PC-3 (cell line): ENCODE measurements at regions not wholly inside any gene's neighbourhood (a gene's known extent, or its start where the extent isn't known, plus 50 kb on each side); places are given as distances from the start of the nearest gene placed in this dataset.

Source experiments
- ATAC-seq: fragments of 200-7000 bp; cut with Tn5 transposase; 2 replicates; pipeline ENCODE4 v1.9.1; 2020; ENCODE audit warnings: mild to moderate bottlenecking, moderate library complexity
- BruUV-seq: library from RNA; stranded (reverse); fragments of 400-500 nt; replicated peaks from 2 replicates; lab custom pipeline; 2021; lab: Mats Ljungman, UMichigan
- CTCF ChIA-PET: fragments of 300-600 bp; sonication (Branson Sonifier 250); formaldehyde crosslinking; loops from one replicate; lab custom pipeline; 2022; ENCODE audit warnings: antibody characterized with exemption; lab: Charles Lee
- POLR2A ChIA-PET: fragments of 300-600 bp; sonication (Branson Sonifier 250); formaldehyde crosslinking; loops from one replicate; lab custom pipeline; 2022; ENCODE audit warnings: antibody characterized with exemption; ENCODE audit not compliant: unreplicated experiment; lab: Charles Lee
- DNase-seq: peaks from one replicate; pipeline ENCODE4 v3.0.0-alpha.2; 2015
- H2AFZ ChIP-seq: fragments of 300-600 bp; sonication (generic); 2 replicates; pipeline ENCODE4 v1.6.0; 2016; ENCODE audit warnings: antibody characterized with exemption, low read length
- H3F3A ChIP-seq: fragments of 300-600 bp; sonication (generic); one replicate; pipeline ENCODE4 v1.6.0; 2017; ENCODE audit warnings: antibody characterized with exemption, low read length, control low read depth, mild to moderate bottlenecking; ENCODE audit not compliant: unreplicated experiment
- H3K27ac ChIP-seq: fragments of 300-600 bp; sonication (generic); 2 replicates; pipeline ENCODE4 v1.5.1; 2016; ENCODE audit warnings: mild to moderate bottlenecking, low read length
- H3K27me3 ChIP-seq: fragments of 300-600 bp; sonication (generic); 2 replicates; pipeline ENCODE4 v1.6.1; 2016; ENCODE audit warnings: low read length, mixed read lengths
- H3K36me3 ChIP-seq: fragments of 300-600 bp; sonication (generic); 2 replicates; pipeline ENCODE4 v1.6.1; 2016; ENCODE audit warnings: low read depth, mixed run types, low read length, mixed read lengths
- H3K4me1 ChIP-seq: fragments of 300-600 bp; sonication (generic); 2 replicates; pipeline ENCODE4 v1.5.1; 2016; ENCODE audit warnings: low read length; ENCODE audit not compliant: insufficient read depth
- H3K4me2 ChIP-seq: fragments of 300-600 bp; sonication (generic); 2 replicates; pipeline ENCODE4 v1.6.0; 2016; ENCODE audit warnings: low read length
- H3K4me3 ChIP-seq: fragments of 300-600 bp; sonication (generic); 2 replicates; pipeline ENCODE4 v1.5.1; 2016; ENCODE audit warnings: mild to moderate bottlenecking, low read length, mixed read lengths
- H3K79me2 ChIP-seq: fragments of 300-600 bp; sonication (generic); 2 replicates; pipeline ENCODE4 v1.6.1; 2017; ENCODE audit warnings: low read length, mixed read lengths
- H3K9ac ChIP-seq: fragments of 300-600 bp; sonication (generic); 2 replicates; pipeline ENCODE4 v1.6.0; 2016; ENCODE audit warnings: mild to moderate bottlenecking, low read length
- H3K9me2 ChIP-seq: fragments of 300-600 bp; sonication (generic); replicated peaks from 2 replicates; pipeline ENCODE4 v1.6.1; 2016; ENCODE audit warnings: mixed run types, low read length, mixed read lengths
- H3K9me3 ChIP-seq: fragments of 300-600 bp; sonication (generic); 2 replicates; pipeline ENCODE4 v1.6.1; 2016; ENCODE audit warnings: low read length, mixed read lengths
- H4K20me1 ChIP-seq: fragments of 300-600 bp; sonication (generic); 2 replicates; pipeline ENCODE4 v1.6.1; 2016; ENCODE audit warnings: low read length, mixed read lengths
- CTCF ChIP-seq: fragments of 300-600 bp; sonication (generic); conservative IDR thresholded peaks from 2 replicates; pipeline ENCODE4 v1.5.1; 2017; ENCODE audit warnings: antibody characterized with exemption, low read depth, mild to moderate bottlenecking, low read length
- EZH2 ChIP-seq: fragments of 300-600 bp; sonication (generic); IDR thresholded peaks from one replicate; pipeline ENCODE4 v1.6.1; 2017; ENCODE audit warnings: antibody characterized with exemption, mild to moderate bottlenecking, low read length; ENCODE audit not compliant: unreplicated experiment
- EZH2phosphoT487 ChIP-seq: fragments of 300-600 bp; sonication (generic); IDR thresholded peaks from 2 replicates; pipeline ENCODE4 v1.6.1; 2018; ENCODE audit warnings: mild to moderate bottlenecking, antibody characterized with exemption, low read length, borderline replicate concordance
- intact Hi-C: fragments of 100-400 bp; cut with micrococcal nuclease; formaldehyde crosslinking; loops from 2 replicates; pipeline ENCODE4 v1.9.0; 2023

- DNase-seq, result no peak
- ATAC-seq, result no peak
- BruUV-seq, result no TSS peak
- Histone ChIP-seq H3F3A (no peaks in the 10 kb centered on the region), H3K36me3 (no peaks in the 10 kb centered on the region), H3K9me3 (no peaks in the 10 kb centered on the region), H2AFZ (no peak overlapping the region), H3K4me3 (no peak overlapping the region), H3K79me2 (no peaks in the 10 kb centered on the region), H4K20me1 (no peaks in the 10 kb centered on the region), H3K9me2 (no peaks in the 10 kb centered on the region), H3K4me1 (no peaks in the 10 kb centered on the region), H3K4me2 (no peak overlapping the region), H3K9ac (no peak overlapping the region), H3K27me3 (no peaks in the 10 kb centered on the region), H3K27ac (no peak overlapping the region)
- intact Hi-C loops, result no loop called here
- ChIA-PET CTCF (no interaction called here), POLR2A (no interaction called here)
- TF ChIP-seq CTCF (no peak), EZH2 (no peak), EZH2phosphoT487 (no peak)
Measured at GRCh38 chr13:61797397-61797796, 381.7 kb upstream of the PCDH20 start.

DNA sequence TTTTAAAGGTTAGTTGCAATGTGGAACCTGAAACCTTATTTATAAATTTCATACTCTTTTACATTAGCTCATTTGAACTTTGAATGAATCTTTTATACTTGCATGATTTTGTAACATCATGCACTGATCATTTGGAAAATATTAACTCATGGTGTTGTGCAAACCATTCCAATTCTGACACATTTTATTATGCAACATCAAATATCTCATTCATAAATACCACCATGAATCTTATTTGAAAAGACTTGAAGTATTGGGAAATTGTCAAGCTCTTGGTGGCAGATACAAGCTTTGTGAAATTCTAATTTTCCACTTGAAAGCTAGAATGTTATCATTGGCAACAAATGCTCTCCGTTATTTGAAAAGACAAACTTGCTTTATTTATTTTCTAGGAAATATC is 379.9 kb upstream of the PCDH20 start:
- ChIA-PET CTCF (no interaction called here), POLR2A (no interaction called here)
- no peak overlapping the region for H3K9ac ChIP-seq
- no peaks in the 10 kb centered on the region for H3F3A ChIP-seq
- H3K4me2 ChIP-seq, result no peak overlapping the region
- no peak for ATAC-seq
- no peaks in the 10 kb centered on the region for H4K20me1 ChIP-seq
- H3K9me2 ChIP-seq, result no peaks in the 10 kb centered on the region
- no peaks in the 10 kb centered on the region for H3K4me1 ChIP-seq
- intact Hi-C loops, result no loop called here
- no peaks in the 10 kb centered on the region for H3K36me3 ChIP-seq
- H2AFZ ChIP-seq, result no peak overlapping the region
- no peak for TF ChIP-seq CTCF
- TF ChIP-seq EZH2, result no peak
- TF ChIP-seq EZH2phosphoT487, result no peak
- H3K27ac ChIP-seq, result no peak overlapping the region
- no peaks in the 10 kb centered on the region for H3K79me2 ChIP-seq
- H3K27me3 ChIP-seq, result no peaks in the 10 kb centered on the region
- no TSS peak for BruUV-seq
- no peaks in the 10 kb centered on the region for H3K9me3 ChIP-seq
- no peak for DNase-seq
- no peak overlapping the region for H3K4me3 ChIP-seq

DNA sequence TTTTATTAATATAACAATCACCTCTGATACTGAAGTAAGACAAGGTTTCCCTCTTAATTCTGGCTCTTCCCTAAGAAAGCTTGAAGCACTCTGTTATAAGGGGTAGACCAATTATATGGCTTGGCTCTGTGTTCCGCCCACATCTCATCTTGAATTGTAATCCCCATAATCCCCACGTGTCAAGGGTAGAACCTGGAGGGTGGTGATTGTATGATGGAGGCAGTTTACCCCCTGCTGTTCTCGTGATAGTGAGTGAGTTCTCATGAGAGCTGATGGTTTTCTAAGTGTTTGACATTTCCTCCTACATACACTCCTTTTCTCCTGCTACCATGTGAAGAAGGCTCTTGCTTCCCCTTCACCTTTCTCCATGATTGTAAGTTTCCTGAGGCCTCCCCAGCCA is 363.8 kb upstream of the PCDH20 start:
- H3K9ac ChIP-seq, result no peak overlapping the region
- H4K20me1 ChIP-seq, result no peaks in the 10 kb centered on the region
- no peaks in the 10 kb centered on the region for H3K4me1 ChIP-seq
- no peaks in the 10 kb centered on the region for H3K9me3 ChIP-seq
- H3F3A ChIP-seq, result no peaks in the 10 kb centered on the region
- ChIA-PET CTCF (no interaction called here), POLR2A (no interaction called here)
- no peak overlapping the region for H3K4me3 ChIP-seq
- TF ChIP-seq EZH2phosphoT487 (no peak), CTCF (no peak), EZH2 (no peak)
- H2AFZ ChIP-seq, result no peak overlapping the region
- H3K4me2 ChIP-seq, result no peak overlapping the region
- H3K27ac ChIP-seq, result no peak overlapping the region
- no peaks in the 10 kb centered on the region for H3K27me3 ChIP-seq
- intact Hi-C loops, result no loop called here
- ATAC-seq (no peak), DNase-seq (no peak)
- no TSS peak for BruUV-seq
- no peaks in the 10 kb centered on the region for H3K36me3 ChIP-seq
- H3K9me2 ChIP-seq, result no peaks in the 10 kb centered on the region
- H3K79me2 ChIP-seq, result no peaks in the 10 kb centered on the region
